ENCODE measurements at regions not wholly inside any gene's neighbourhood (a gene's known extent, or its start where the extent isn't known, plus 50 kb on each side); places are given as distances from the start of the nearest gene placed in this dataset.
"Not testable (repeated sequence)": the region's sequence is repeated elsewhere in the genome, so short reads cannot be mapped to it uniquely, and the experiment has no call there.

DNA sequence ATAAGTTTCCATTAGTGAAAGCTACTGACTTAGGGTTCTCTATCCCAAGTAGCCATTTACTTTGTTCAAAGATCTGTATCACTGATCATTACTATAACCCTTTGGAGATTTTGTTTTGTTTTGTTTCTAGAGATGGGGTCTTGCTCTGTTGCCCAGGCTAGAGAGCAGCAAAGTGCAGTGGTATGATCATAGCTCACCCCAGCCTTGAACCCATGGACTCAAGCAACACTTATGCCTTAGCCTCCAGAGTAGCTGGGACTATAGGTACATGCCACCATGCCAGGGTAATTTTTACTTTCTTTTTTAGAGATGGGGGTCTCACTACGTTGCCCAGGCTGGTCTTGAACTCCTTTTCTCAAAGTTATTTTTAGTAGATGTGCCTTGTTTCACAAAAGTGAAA is 154.7 kb downstream of the KCNJ2 start:
- TF ChIP-seq, protein P1, sequence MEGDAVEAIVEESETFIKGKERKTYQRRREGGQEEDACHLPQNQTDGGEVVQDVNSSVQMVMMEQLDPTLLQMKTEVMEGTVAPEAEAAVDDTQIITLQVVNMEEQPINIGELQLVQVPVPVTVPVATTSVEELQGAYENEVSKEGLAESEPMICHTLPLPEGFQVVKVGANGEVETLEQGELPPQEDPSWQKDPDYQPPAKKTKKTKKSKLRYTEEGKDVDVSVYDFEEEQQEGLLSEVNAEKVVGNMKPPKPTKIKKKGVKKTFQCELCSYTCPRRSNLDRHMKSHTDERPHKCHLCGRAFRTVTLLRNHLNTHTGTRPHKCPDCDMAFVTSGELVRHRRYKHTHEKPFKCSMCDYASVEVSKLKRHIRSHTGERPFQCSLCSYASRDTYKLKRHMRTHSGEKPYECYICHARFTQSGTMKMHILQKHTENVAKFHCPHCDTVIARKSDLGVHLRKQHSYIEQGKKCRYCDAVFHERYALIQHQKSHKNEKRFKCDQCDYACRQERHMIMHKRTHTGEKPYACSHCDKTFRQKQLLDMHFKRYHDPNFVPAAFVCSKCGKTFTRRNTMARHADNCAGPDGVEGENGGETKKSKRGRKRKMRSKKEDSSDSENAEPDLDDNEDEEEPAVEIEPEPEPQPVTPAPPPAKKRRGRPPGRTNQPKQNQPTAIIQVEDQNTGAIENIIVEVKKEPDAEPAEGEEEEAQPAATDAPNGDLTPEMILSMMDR (IDR thresholded peaks at IDR 0.05) = no peak
- TF ChIP-seq POLR2A (IDR thresholded peaks at IDR 0.05) = no peak
- Histone ChIP-seq H3K9me3 (no peaks in the 10 kb centered on the region), H3K4me1 (no peaks in the 10 kb centered on the region), H3K4me3 (no peak overlapping the region), H3K27me3 (peaks cover 0 to 4% of the 10 kb centered on the region in 2 donors), H3K36me3 (no peaks in the 10 kb centered on the region), H3K27ac (no peak overlapping the region)
- intact Hi-C loops (cut with DNase I; ENCODE audit: low total_unique reads) = no loop called here
- DNase-seq = no peak

DNA sequence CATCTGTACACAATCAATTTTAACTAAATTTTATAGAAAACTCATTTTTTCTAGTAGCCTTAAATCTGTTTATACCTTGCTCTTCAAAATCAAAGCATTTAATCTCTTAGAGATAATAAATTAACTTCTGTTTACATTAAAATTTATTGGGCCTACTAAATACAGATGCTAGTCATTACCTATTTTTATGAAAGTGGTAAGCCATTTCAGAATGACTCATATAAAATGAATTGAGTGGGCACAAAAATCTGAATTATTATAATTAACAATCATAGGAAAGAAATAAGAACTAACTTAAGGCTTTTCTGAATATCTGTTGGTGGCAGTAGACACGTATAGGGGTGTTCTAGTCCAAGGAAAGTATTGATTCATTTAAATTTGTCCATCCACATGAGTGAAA is 157.9 kb downstream of the KCNJ2 start:
- DNase-seq = no peak
- Histone ChIP-seq H3K27ac (no peak overlapping the region), H3K4me3 (no peak overlapping the region), H3K4me1 (no peaks in the 10 kb centered on the region), H3K9me3 (no peaks in the 10 kb centered on the region), H3K27me3 (peaks cover 0 to 4% of the 10 kb centered on the region in 2 donors), H3K36me3 (no peaks in the 10 kb centered on the region)
- intact Hi-C loops (cut with DNase I; ENCODE audit: low total_unique reads) = no loop called here
- TF ChIP-seq, protein P1 (IDR thresholded peaks at IDR 0.05) = no peak
- no peak for TF ChIP-seq POLR2A (IDR thresholded peaks at IDR 0.05)

DNA sequence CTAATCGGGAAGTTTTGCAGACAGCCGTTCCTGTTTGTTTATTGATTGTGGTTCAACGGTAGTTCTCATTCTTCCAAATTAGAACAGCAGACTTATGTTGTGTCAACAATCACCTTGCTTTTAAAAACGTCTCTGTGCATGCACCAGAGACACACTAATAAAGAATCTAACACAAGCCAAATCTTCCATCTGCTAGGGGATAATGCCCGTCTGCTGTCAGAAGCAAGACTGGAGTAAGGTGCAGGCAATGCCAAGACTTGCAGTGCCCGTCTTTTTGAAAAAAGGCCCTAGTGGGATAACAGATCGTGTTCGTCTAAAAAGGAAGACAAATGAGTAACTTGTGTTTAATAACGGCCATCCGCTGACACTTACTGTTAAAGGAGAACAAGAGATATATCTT is 158.4 kb downstream of the KCNJ2 start:
- TF ChIP-seq, protein P1 (IDR thresholded peaks at IDR 0.05) = no peak
- TF ChIP-seq POLR2A (IDR thresholded peaks at IDR 0.05) = no peak
- peaks cover 0 to 4% of the 10 kb centered on the region in 2 donors for H3K27me3 ChIP-seq
- intact Hi-C loops (cut with DNase I; ENCODE audit: low total_unique reads) = no loop called here
- no peaks in the 10 kb centered on the region for H3K36me3 ChIP-seq
- no peak overlapping the region for H3K27ac ChIP-seq
- no peak overlapping the region for H3K4me3 ChIP-seq
- no peak for DNase-seq
- H3K9me3 ChIP-seq = no peaks in the 10 kb centered on the region
- no peaks in the 10 kb centered on the region for H3K4me1 ChIP-seq

DNA sequence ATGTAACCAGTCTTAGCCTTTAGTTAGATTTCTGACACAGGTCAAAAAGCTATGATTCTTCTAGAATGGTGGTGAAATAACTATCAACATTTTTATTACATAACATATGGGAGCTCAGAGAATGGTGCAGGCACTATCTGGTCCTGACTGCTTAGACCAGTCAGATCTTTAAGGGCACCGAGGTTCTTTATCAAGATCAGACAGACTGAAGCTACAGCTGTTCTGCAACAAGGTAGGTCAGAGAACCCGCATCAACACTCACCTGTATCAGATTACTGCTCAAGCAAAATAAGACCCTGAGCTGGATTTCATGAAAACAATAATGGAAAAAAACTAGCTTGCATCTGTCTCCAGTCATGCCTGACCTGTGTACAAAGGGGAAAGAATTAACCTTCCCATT is 160.4 kb downstream of the KCNJ2 start:
- Histone ChIP-seq H3K9me3 (no peaks in the 10 kb centered on the region), H3K36me3 (no peaks in the 10 kb centered on the region), H3K27ac (no peak overlapping the region), H3K4me3 (no peak overlapping the region), H3K4me1 (no peaks in the 10 kb centered on the region), H3K27me3 (peaks cover 0 to under 1% of the 10 kb centered on the region in 2 donors)
- no peak for DNase-seq
- no peak for TF ChIP-seq POLR2A (IDR thresholded peaks at IDR 0.05)
- TF ChIP-seq, protein P1 (IDR thresholded peaks at IDR 0.05) = no peak
- intact Hi-C loops (cut with DNase I; ENCODE audit: low total_unique reads) = no loop called here

DNA sequence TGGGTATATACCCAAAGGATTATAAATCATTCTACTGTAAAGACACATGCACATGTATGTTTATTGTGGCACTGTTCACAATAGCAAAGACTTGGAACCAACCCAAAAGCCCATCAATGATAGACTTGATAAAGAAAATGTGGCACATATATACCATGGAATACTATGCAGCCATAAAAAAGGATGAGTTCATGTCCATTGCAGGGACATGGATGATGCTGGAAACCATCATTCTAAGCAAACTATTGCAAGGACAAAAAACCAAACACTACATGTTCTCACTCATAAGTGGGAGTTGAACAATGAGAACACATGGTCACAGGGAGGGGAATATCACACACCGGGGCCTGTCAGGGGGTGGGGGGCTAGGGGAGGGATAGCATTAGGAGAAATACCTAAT is 161.7 kb downstream of the KCNJ2 start:
- H3K4me1 ChIP-seq; H3K36me3 ChIP-seq; H3K27ac ChIP-seq; DNase-seq; intact Hi-C loops (cut with DNase I; ENCODE audit: low total_unique reads); H3K9me3 ChIP-seq; H3K4me3 ChIP-seq; H3K27me3 ChIP-seq: not testable (repeated sequence)

Measured in uterus (tissue), 3 donors.